GM12878 (cell line): ENCODE measurements at regions not wholly inside any gene's neighbourhood (a gene's known extent, or its start where the extent isn't known, plus 50 kb on each side); places are given as distances from the start of the nearest gene placed in this dataset.
"Not testable (repeated sequence)": the region's sequence is repeated elsewhere in the genome, so short reads cannot be mapped to it uniquely, and the experiment has no call there.

Experiments
- CBX3 ChIP-seq: fragments of 200-600 bp; sonication (generic); IDR thresholded peaks from 2 replicates; pipeline ENCODE4 v1.6.1; 2016; ENCODE audit warnings: low read depth, borderline replicate concordance
- GABPA ChIP-seq: IDR thresholded peaks from 2 replicates; pipeline ENCODE4 v1.6.1; 2014; ENCODE audit warnings: antibody characterized with exemption, low read depth, mild to moderate bottlenecking, inconsistent platforms
- MYC ChIP-seq: IDR thresholded peaks from 2 replicates; pipeline ENCODE4 v1.6.1; 2011; ENCODE audit warnings: mild to moderate bottlenecking, low read length, moderate library complexity, inconsistent platforms; ENCODE audit not compliant: insufficient read depth, insufficient replicate concordance, insufficient read length, severe bottlenecking
- NR2F1 ChIP-seq: fragments of 450-650 bp; conservative IDR thresholded peaks from 2 replicates; pipeline ENCODE4 v1.6.1; 2017; ENCODE audit warnings: mild to moderate bottlenecking
- RAD21 ChIP-seq: IDR thresholded peaks from 2 replicates; pipeline ENCODE4 v1.6.1; 2011; ENCODE audit warnings: mild to moderate bottlenecking, low read depth, low read length, moderate library complexity; ENCODE audit not compliant: insufficient read depth
- SIN3A ChIP-seq: IDR thresholded peaks from 2 replicates; pipeline ENCODE4 v1.6.1; 2012; ENCODE audit warnings: low read depth, low read length, improper control_type of control experiment
- SP1 ChIP-seq: IDR thresholded peaks from one replicate; pipeline ENCODE4 v1.6.1; 2011; ENCODE audit warnings: low read depth, low read length
- TCF7 ChIP-seq: IDR thresholded peaks from 2 replicates; pipeline ENCODE4 v1.6.1; 2014; ENCODE audit warnings: antibody characterized with exemption, borderline replicate concordance
- TF ChIP-seq, protein P1 (sequence below): fragments of 150-350 bp; IDR thresholded peaks from 2 replicates; pipeline ENCODE4 v1.6.1; 2016; ENCODE audit warnings: low read depth, low read length

DNA sequence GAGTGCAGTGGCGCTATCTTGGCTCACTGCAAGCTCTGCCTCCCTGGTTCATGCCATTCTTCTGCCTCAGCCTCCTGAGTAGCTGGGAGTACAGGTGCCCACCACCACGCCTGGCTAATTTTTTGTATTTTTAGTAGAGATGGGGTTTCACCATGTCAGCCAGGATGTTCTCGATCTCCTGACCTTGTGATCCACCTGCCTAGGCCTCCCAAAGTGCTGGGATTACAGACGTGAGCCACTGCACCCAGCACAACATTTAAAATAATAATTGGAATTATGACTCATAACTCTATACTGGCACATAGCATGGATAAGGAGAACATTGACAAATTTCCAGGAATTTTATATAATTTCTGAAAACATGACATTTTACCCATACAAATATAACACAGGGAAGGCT, 54.2 kb downstream of the DBET start:
- TF ChIP-seq GABPA, SP1, RAD21, CBX3, MYC, TCF7, SIN3A, NR2F1: not testable (repeated sequence)
- TF ChIP-seq, protein P1, sequence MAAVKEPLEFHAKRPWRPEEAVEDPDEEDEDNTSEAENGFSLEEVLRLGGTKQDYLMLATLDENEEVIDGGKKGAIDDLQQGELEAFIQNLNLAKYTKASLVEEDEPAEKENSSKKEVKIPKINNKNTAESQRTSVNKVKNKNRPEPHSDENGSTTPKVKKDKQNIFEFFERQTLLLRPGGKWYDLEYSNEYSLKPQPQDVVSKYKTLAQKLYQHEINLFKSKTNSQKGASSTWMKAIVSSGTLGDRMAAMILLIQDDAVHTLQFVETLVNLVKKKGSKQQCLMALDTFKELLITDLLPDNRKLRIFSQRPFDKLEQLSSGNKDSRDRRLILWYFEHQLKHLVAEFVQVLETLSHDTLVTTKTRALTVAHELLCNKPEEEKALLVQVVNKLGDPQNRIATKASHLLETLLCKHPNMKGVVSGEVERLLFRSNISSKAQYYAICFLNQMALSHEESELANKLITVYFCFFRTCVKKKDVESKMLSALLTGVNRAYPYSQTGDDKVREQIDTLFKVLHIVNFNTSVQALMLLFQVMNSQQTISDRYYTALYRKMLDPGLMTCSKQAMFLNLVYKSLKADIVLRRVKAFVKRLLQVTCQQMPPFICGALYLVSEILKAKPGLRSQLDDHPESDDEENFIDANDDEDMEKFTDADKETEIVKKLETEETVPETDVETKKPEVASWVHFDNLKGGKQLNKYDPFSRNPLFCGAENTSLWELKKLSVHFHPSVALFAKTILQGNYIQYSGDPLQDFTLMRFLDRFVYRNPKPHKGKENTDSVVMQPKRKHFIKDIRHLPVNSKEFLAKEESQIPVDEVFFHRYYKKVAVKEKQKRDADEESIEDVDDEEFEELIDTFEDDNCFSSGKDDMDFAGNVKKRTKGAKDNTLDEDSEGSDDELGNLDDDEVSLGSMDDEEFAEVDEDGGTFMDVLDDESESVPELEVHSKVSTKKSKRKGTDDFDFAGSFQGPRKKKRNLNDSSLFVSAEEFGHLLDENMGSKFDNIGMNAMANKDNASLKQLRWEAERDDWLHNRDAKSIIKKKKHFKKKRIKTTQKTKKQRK = not testable (repeated sequence)
